Bronchial epithelial cell (primary cell): ENCODE measurements at regions not wholly inside any gene's neighbourhood (a gene's known extent, or its start where the extent isn't known, plus 50 kb on each side); places are given as distances from the start of the nearest gene placed in this dataset.
"Not testable (repeated sequence)": the region's sequence is repeated elsewhere in the genome, so short reads cannot be mapped to it uniquely, and the experiment has no call there.

ENCODE experiments used
- DNase-seq: peaks from one replicate; pipeline ENCODE4 v3.0.0-alpha.2; 2010; ENCODE audit warnings: low read depth
- FAIRE-seq: peaks from 2 replicates; lab custom pipeline; 2011; peaks lifted over from hg19 to GRCh38; lab: Jason Lieb, UNC
- H3K27me3 ChIP-seq: 2 replicates; pipeline ENCODE4 v1.5.1; 2011; ENCODE audit warnings: low read length; ENCODE audit not compliant: control insufficient read depth, insufficient read depth
- H3K36me3 ChIP-seq: 2 replicates; pipeline ENCODE4 v1.5.1; 2011; ENCODE audit warnings: low read length; ENCODE audit not compliant: control insufficient read depth, insufficient read depth
- H3K4me3 ChIP-seq: 2 replicates; pipeline ENCODE4 v1.5.1; 2011; ENCODE audit warnings: mild to moderate bottlenecking, low read depth, low read length, control low read depth
- TF ChIP-seq, protein P1 (sequence below): IDR thresholded peaks from 2 replicates; pipeline ENCODE4 v1.5.1; 2011; ENCODE audit warnings: mild to moderate bottlenecking, moderate library complexity, low read length, control low read depth, inconsistent platforms; ENCODE audit not compliant: insufficient read depth, severe bottlenecking

DNA sequence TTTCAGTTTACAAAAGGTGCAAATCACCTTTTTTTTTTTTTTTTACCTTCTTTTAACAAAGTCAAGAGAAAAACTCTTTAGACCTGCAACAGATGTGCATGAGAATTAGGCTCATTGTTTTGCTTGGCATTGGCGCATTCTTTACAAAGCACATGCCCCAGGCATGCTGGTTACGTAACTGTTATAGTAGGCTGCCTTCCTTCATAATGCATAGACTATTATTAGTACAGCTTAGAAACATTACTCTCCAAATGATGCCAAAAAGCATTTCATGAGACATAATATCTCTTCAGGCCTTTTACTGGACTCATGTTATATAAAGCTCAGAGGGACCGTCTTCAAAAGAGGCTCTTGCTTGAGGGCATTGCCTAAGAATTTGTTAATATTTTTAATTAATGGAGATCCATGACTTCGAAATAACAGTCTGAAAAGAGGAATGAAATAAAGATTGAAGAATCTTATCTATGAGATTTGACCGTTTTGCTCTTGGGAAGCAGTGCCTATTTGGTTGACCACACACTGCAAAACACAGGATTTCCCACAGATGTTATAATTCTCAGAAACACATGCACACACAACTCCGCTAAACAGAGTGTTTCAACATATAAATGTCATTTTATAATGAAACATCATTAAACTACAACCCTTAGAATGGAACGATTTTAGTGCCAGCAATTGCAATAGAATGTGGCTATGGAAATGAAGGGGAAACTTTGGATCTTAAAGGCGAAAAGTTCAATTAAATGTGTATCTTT, 478.7 kb downstream of the PRR16 start:
- TF ChIP-seq, protein P1, sequence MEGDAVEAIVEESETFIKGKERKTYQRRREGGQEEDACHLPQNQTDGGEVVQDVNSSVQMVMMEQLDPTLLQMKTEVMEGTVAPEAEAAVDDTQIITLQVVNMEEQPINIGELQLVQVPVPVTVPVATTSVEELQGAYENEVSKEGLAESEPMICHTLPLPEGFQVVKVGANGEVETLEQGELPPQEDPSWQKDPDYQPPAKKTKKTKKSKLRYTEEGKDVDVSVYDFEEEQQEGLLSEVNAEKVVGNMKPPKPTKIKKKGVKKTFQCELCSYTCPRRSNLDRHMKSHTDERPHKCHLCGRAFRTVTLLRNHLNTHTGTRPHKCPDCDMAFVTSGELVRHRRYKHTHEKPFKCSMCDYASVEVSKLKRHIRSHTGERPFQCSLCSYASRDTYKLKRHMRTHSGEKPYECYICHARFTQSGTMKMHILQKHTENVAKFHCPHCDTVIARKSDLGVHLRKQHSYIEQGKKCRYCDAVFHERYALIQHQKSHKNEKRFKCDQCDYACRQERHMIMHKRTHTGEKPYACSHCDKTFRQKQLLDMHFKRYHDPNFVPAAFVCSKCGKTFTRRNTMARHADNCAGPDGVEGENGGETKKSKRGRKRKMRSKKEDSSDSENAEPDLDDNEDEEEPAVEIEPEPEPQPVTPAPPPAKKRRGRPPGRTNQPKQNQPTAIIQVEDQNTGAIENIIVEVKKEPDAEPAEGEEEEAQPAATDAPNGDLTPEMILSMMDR, result no peak
- no peaks in the 10 kb centered on the region for H3K36me3 ChIP-seq
- H3K27me3 ChIP-seq, result no peaks in the 10 kb centered on the region
- H3K4me3 ChIP-seq, result no peak overlapping the region
- peak; percentile 6 for DNase-seq
- no peak for FAIRE-seq

DNA sequence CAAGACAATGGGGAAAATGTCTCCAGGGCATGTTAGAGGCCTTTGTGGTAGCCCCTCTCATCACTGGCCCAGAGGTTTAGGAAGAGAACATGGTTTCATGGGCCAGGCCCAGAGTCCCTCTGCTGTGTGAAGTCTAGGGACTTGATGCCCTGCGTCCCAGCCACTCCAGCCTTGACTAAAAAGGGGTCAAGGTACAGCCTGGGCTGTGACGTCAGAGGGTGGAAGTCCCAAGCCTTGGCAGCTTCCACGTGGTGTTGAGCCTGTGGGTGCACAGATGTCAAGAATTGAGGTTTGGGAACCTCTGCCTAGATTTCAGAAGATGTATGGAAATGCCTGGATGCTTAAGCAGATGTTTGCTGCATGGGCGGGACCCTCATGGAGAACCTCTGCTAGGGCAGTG, 485.5 kb downstream of the PRR16 start:
- not testable (repeated sequence) for DNase-seq, FAIRE-seq, H3K27me3 ChIP-seq, H3K4me3 ChIP-seq, H3K36me3 ChIP-seq

DNA sequence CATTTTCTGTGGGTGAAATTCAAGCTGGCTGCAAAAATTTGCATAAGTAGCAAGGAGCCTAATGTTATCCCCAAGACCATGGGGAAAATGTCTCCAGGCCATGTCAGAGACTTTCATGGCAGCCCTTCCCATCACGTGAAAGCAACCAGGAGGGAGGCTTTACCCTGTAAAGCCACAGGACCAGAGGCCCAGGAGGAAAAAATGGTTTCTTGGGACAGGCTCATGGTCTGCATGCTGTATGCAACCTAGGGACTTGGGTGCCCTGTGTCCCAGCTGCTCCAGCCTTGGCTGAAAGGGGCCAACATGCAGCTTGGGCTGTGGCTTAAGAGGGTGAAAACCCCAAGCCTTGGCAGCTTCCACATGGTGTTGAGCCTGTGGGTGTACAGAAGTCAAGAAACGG, 489.3 kb downstream of the PRR16 start:
- H3K36me3 ChIP-seq, H3K4me3 ChIP-seq, FAIRE-seq, DNase-seq, H3K27me3 ChIP-seq: not testable (repeated sequence)

DNA sequence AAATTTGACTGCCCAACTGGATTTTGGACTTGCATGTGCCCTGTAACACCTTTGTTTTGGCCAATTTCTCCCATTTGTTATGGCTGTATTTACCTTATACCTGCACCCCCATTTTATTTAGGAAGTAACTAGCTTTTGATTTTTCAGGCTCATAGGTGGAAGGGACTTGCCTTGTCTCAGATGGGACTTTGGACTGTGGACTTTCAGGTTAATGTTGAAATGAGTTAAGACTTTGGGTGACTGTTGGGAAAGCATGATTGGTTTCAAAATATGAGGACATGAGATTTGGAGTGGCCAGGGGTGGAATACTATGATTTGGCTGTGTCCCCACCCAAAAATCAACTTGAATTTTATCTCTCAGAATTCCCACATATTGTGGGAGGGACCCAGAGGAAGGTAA, 490.2 kb downstream of the PRR16 start:
- TF ChIP-seq, protein P1, result no peak
- no peak for FAIRE-seq
- no peak overlapping the region for H3K4me3 ChIP-seq
- H3K36me3 ChIP-seq, result no peaks in the 10 kb centered on the region
- DNase-seq, result no peak
- no peaks in the 10 kb centered on the region for H3K27me3 ChIP-seq

DNA sequence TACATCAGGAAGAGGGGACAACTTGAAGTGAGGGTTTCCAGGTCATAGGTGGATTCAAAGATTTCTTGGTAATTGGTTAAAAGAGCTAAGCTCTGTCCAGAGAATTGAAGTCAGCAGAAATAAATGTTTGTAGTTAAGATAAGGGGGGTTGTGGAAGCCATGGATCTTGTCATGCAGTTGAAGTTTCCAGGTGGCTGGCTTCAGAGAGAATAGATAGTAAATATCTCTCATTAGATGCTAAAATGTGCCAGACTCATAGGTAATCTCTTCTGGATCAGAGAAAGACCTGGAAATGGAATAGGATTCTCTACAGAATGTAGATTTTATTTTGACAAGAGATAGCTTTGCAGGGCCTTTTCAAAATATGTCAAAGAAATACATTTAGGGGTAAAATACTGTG, 491.7 kb downstream of the PRR16 start:
- Histone ChIP-seq H3K4me3 (no peak overlapping the region), H3K36me3 (no peaks in the 10 kb centered on the region), H3K27me3 (no peaks in the 10 kb centered on the region)
- FAIRE-seq (no peak), DNase-seq (no peak)
- TF ChIP-seq, protein P1, result no peak

DNA sequence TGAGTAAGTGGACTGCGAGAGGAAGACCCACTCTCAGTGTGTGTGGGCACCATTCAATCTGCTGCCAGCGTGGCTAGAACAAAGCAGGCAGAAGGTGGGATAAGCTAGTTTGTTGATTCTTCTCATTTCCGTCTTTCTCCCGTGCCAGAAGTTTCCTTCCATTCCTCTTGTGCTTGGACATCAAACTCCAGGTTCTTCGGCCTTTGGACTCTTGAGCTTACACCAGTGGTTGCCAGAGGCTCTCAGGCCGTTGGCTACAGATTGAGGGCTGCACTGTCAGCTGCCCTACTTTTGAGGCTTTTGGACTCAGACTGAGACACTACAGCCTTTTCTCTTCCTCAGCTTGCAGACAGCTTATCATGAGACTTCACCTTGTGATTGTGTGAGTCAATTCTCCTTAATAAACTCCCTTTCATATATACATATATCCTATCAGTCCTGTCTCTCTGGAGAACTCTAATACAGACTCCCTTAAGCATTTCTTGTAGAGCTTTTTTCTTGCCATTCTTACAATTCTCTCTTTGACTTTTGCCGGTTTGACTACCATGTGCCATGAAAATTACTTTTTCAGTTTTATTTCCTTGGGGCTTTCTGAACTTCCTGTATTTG, 494.9 kb downstream of the PRR16 start:
- no peak for FAIRE-seq
- TF ChIP-seq, protein P1, result no peak
- no peak overlapping the region for H3K4me3 ChIP-seq
- no peak for DNase-seq
- no peaks in the 10 kb centered on the region for H3K36me3 ChIP-seq
- H3K27me3 ChIP-seq, result no peaks in the 10 kb centered on the region

DNA sequence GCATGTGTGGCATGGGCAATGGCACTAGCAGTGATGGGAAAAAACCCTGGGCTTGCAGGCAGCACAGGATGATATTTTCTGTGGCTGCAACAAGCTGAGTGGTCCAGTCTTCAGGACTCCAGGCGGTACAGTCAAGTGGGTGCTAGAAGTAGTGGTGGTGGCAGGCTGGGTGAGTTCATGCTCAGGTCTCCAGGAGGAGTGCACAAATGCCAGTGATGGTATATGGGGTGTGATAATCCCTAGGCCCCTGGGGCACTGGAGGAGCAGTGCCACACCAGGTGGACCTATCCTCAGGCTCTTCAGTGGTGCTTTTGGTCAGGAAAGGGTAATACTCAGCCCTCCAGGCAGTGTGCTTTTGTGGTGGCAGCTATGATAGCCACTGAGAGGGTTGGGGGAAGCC, 496.4 kb downstream of the PRR16 start:
- Histone ChIP-seq H3K27me3 (no peaks in the 10 kb centered on the region), H3K36me3 (no peaks in the 10 kb centered on the region), H3K4me3 (no peak overlapping the region)
- DNase-seq, result no peak
- TF ChIP-seq, protein P1, result no peak
- FAIRE-seq, result no peak
